GM23338 (cell line): ENCODE measurements at regions not wholly inside any gene's neighbourhood (a gene's known extent, or its start where the extent isn't known, plus 50 kb on each side); places are given as distances from the start of the nearest gene placed in this dataset.

Source experiments
- CREB1 ChIP-seq: fragments of 250-450 bp; sonication (Bioruptor Pico); IDR thresholded peaks from 2 replicates; pipeline ENCODE4 v1.5.0; 2020; ENCODE audit warnings: low read depth, mild to moderate bottlenecking, moderate library complexity
- EZH2 ChIP-seq: fragments of 200-600 bp; sonication (generic); IDR thresholded peaks from one replicate; pipeline ENCODE4 v1.8.0; 2017; ENCODE audit warnings: antibody characterized with exemption, mild to moderate bottlenecking, low read depth; ENCODE audit not compliant: unreplicated experiment
- EZH2phosphoT487 ChIP-seq: fragments of 200-600 bp; sonication (generic); IDR thresholded peaks from one replicate; pipeline ENCODE4 v1.8.1; 2018; ENCODE audit warnings: antibody characterized with exemption; ENCODE audit not compliant: unreplicated experiment
- NANOG ChIP-seq: IDR thresholded peaks from 2 replicates; pipeline ENCODE4 v1.6.1; 2016; ENCODE audit warnings: antibody characterized with exemption, borderline replicate concordance
- POLR2AphosphoS5 ChIP-seq: IDR thresholded peaks from 2 replicates; pipeline ENCODE4 v1.6.1; 2016; ENCODE audit warnings: antibody characterized with exemption, low read depth
- STAT1 ChIP-seq: IDR thresholded peaks from one replicate; pipeline ENCODE4 v1.6.1; 2016; ENCODE audit warnings: antibody characterized with exemption; ENCODE audit not compliant: unreplicated experiment
- ZNF331 ChIP-seq: fragments of 250-450 bp; sonication (Bioruptor Pico); IDR thresholded peaks from 2 replicates; pipeline ENCODE4 v1.5.0; 2020; ENCODE audit warnings: low read depth, mild to moderate bottlenecking, moderate library complexity
- TF ChIP-seq, protein P1 (sequence below), 2 experiments: fragments of 200-600 bp in 1 of 2; sonication (generic) in 1 of 2; conservative IDR thresholded peaks; 2 replicates each; pipeline versions ENCODE4 v1.5.1 to v1.6.1; 2016 to 2017; ENCODE audit warnings: antibody characterized with exemption in 2 of 2, low read depth in 2 of 2, mild to moderate bottlenecking in 2 of 2, moderate library complexity in 1 of 2
- TF ChIP-seq, protein P2 (sequence below): IDR thresholded peaks from 2 replicates; pipeline ENCODE4 v1.6.1; 2016; ENCODE audit warnings: antibody characterized with exemption
- TF ChIP-seq, protein P3 (sequence below): IDR thresholded peaks from one replicate; pipeline ENCODE4 v1.6.1; 2018; ENCODE audit warnings: antibody characterized with exemption; ENCODE audit not compliant: unreplicated experiment

DNA sequence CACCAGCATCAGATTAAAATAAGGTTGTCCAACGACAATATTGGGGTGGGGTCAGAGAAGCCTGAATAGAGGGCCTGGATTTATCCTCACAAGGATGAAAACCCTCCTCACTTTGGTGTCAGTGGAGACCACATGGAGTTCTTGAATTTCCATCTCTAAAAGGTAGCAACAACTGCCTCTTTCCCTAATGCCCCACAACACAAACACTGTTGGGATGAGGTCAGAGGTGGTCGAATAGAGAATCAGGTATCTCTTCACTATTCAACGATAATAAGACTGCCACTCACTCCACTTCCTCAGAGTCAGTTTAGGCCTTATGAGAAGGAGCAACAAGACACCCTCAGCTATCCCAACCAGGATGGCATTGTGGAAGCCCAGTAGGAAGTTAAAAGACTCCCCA is 596.1 kb downstream of the HTR1B start:
- TF ChIP-seq EZH2 (no peak), EZH2phosphoT487 (no peak), ZNF331 (no peak), POLR2AphosphoS5 (no peak), NANOG (no peak), STAT1 (no peak), CREB1 (no peak)
- TF ChIP-seq, protein P1, sequence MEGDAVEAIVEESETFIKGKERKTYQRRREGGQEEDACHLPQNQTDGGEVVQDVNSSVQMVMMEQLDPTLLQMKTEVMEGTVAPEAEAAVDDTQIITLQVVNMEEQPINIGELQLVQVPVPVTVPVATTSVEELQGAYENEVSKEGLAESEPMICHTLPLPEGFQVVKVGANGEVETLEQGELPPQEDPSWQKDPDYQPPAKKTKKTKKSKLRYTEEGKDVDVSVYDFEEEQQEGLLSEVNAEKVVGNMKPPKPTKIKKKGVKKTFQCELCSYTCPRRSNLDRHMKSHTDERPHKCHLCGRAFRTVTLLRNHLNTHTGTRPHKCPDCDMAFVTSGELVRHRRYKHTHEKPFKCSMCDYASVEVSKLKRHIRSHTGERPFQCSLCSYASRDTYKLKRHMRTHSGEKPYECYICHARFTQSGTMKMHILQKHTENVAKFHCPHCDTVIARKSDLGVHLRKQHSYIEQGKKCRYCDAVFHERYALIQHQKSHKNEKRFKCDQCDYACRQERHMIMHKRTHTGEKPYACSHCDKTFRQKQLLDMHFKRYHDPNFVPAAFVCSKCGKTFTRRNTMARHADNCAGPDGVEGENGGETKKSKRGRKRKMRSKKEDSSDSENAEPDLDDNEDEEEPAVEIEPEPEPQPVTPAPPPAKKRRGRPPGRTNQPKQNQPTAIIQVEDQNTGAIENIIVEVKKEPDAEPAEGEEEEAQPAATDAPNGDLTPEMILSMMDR (conservative IDR thresholded peaks at IDR 0.05; ENCODE audit: low read depth in 2 of 2) = no peak
- TF ChIP-seq, protein P2, sequence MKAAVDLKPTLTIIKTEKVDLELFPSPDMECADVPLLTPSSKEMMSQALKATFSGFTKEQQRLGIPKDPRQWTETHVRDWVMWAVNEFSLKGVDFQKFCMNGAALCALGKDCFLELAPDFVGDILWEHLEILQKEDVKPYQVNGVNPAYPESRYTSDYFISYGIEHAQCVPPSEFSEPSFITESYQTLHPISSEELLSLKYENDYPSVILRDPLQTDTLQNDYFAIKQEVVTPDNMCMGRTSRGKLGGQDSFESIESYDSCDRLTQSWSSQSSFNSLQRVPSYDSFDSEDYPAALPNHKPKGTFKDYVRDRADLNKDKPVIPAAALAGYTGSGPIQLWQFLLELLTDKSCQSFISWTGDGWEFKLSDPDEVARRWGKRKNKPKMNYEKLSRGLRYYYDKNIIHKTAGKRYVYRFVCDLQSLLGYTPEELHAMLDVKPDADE = no peak
- TF ChIP-seq, protein P3, sequence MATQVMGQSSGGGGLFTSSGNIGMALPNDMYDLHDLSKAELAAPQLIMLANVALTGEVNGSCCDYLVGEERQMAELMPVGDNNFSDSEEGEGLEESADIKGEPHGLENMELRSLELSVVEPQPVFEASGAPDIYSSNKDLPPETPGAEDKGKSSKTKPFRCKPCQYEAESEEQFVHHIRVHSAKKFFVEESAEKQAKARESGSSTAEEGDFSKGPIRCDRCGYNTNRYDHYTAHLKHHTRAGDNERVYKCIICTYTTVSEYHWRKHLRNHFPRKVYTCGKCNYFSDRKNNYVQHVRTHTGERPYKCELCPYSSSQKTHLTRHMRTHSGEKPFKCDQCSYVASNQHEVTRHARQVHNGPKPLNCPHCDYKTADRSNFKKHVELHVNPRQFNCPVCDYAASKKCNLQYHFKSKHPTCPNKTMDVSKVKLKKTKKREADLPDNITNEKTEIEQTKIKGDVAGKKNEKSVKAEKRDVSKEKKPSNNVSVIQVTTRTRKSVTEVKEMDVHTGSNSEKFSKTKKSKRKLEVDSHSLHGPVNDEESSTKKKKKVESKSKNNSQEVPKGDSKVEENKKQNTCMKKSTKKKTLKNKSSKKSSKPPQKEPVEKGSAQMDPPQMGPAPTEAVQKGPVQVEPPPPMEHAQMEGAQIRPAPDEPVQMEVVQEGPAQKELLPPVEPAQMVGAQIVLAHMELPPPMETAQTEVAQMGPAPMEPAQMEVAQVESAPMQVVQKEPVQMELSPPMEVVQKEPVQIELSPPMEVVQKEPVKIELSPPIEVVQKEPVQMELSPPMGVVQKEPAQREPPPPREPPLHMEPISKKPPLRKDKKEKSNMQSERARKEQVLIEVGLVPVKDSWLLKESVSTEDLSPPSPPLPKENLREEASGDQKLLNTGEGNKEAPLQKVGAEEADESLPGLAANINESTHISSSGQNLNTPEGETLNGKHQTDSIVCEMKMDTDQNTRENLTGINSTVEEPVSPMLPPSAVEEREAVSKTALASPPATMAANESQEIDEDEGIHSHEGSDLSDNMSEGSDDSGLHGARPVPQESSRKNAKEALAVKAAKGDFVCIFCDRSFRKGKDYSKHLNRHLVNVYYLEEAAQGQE = no peak
